Esophagus squamous epithelium (tissue), 5 donors: ENCODE measurements at regions not wholly inside any gene's neighbourhood (a gene's known extent, or its start where the extent isn't known, plus 50 kb on each side); places are given as distances from the start of the nearest gene placed in this dataset.
"Not testable (repeated sequence)": the region's sequence is repeated elsewhere in the genome, so short reads cannot be mapped to it uniquely, and the experiment has no call there.

ENCODE experiments used
- DNase-seq: peaks from one replicate; lab custom pipeline; 2025; lab: John Stamatoyannopoulos, UW
- H3K27ac ChIP-seq, 4 donors: fragments of 200-600 bp; sonication (generic); one replicate each; pipeline ENCODE4 v1.5.1; 2016 to 2019; ENCODE audit warnings: mild to moderate bottlenecking in 1 of 4
- H3K27me3 ChIP-seq, 4 donors: fragments of 200-600 bp; sonication (generic); 1 replicate in 3 of 4; 2 replicates in 1 of 4; pipeline versions ENCODE4 v1.5.1 to v1.6.0; 2017 to 2021; ENCODE audit warnings: antibody characterized with exemption in 1 of 4
- H3K36me3 ChIP-seq, 3 donors: fragments of 200-600 bp; sonication (generic); one replicate each; pipeline ENCODE4 v1.5.1; 2016 to 2019
- H3K4me1 ChIP-seq, 3 donors: fragments of 200-600 bp; sonication (generic); one replicate each; pipeline ENCODE4 v1.5.1; 2017 to 2019
- H3K4me3 ChIP-seq, 4 donors: fragments of 200-600 bp; sonication (generic); 1 replicate in 3 of 4; 2 replicates in 1 of 4; pipeline ENCODE4 v1.5.1; 2016 to 2019; ENCODE audit warnings: mild to moderate bottlenecking in 2 of 4, moderate library complexity in 1 of 4
- H3K9me3 ChIP-seq, 3 donors: fragments of 200-600 bp; sonication (generic); one replicate each; pipeline ENCODE4 v1.5.1; 2016 to 2019
- POLR2A ChIP-seq, 4 donors: fragments of 450-650 bp; IDR thresholded peaks; one replicate each; pipeline ENCODE4 v1.6.1; 2017; ENCODE audit warnings: antibody characterized with exemption in 4 of 4, mild to moderate bottlenecking in 4 of 4, moderate library complexity in 3 of 4
- WGBS, 2 donors: methylation state at CpG; one replicate each; pipeline ENCODE4 v1.1.5; 2018; 5-methylcytosine and 5-hydroxymethylcytosine counted together
- intact Hi-C: fragments of 100-400 bp; cut with DNase I; formaldehyde crosslinking; loops from one replicate; pipeline ENCODE4 v1.15.0; 2022
- TF ChIP-seq, protein P1 (sequence below), 6 experiments: fragments of 450-650 bp in 4 of 6; fragments of 200-600 bp in 2 of 6; sonication (generic) in 2 of 6; IDR thresholded peaks; one replicate each; pipeline ENCODE4 v1.5.1; 2016 to 2019; ENCODE audit warnings: antibody characterized with exemption in 6 of 6, mild to moderate bottlenecking in 4 of 6, moderate library complexity in 4 of 6
- donor health status: DM: yes; HTN: yes; CAD: no.

DNA sequence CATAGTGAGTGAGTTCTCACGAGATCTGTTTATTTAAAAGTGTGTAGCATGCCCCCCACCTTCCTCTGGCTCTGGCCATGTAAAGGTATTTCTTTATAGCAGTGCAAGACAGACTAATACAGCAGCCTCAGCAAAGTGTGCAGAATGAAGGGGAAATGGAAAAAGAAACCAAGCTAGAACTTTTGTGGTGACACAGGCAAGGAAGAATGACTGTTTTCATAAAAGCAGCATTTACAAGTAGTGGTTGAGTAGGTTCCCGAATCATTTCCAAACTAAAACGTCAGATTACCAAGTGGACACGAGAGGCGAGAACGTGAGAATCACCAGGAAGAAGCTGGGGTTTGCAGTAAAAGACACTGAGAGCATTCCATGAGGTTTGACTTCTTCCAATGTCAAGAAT, 100.2 kb upstream of the AKAP13 start:
- Histone ChIP-seq H3K4me3 (no peak overlapping the region), H3K27ac (no peak overlapping the region), H3K9me3 (no peaks in the 10 kb centered on the region), H3K36me3 (no peaks in the 10 kb centered on the region), H3K27me3 (no peaks in the 10 kb centered on the region), H3K4me1 (peaks cover 0 to 9% (median 0%) of the 10 kb centered on the region in 3 donors)
- TF ChIP-seq, protein P1, sequence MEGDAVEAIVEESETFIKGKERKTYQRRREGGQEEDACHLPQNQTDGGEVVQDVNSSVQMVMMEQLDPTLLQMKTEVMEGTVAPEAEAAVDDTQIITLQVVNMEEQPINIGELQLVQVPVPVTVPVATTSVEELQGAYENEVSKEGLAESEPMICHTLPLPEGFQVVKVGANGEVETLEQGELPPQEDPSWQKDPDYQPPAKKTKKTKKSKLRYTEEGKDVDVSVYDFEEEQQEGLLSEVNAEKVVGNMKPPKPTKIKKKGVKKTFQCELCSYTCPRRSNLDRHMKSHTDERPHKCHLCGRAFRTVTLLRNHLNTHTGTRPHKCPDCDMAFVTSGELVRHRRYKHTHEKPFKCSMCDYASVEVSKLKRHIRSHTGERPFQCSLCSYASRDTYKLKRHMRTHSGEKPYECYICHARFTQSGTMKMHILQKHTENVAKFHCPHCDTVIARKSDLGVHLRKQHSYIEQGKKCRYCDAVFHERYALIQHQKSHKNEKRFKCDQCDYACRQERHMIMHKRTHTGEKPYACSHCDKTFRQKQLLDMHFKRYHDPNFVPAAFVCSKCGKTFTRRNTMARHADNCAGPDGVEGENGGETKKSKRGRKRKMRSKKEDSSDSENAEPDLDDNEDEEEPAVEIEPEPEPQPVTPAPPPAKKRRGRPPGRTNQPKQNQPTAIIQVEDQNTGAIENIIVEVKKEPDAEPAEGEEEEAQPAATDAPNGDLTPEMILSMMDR (IDR thresholded peaks at IDR 0.05) = no peak
- TF ChIP-seq POLR2A (IDR thresholded peaks at IDR 0.05) = no peak
- no peak for DNase-seq
- intact Hi-C loops = no loop called here
- WGBS, 2 donors = 48 to 82% methylated on average over 6 of the region's 6 CpGs

DNA sequence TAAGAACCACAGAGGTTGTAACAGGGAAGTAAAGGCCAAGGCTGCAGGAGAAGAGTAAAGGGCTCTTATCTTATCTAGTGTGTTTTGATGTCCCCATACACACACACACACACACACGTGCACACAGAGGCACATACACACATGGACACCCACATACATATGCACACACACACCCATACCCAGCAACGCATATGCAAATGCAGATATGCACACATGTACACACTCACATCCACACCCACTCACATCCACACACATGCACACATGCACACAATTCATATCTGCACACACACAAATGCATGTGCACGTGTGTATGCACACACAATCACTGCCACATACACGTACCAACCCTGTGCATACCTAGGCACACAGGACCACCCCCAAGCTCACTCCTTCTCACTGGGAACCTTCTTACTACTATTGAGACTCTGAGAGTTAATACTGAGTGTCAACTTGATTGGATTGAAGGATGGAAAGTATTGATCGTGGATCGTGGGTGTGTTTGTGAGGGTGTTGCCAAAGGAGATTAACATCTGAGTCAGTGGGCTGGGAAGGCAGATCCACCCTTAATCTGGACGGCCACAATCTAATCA, 99.0 kb upstream of the AKAP13 start:
- Histone ChIP-seq H3K4me3 (no peak overlapping the region), H3K27ac (no peak overlapping the region), H3K36me3 (no peaks in the 10 kb centered on the region), H3K9me3 (no peaks in the 10 kb centered on the region), H3K4me1 (peaks cover 0 to 7% (median 0%) of the 10 kb centered on the region in 3 donors), H3K27me3 (no peaks in the 10 kb centered on the region)
- no peak for TF ChIP-seq POLR2A (IDR thresholded peaks at IDR 0.05)
- TF ChIP-seq, protein P1 (IDR thresholded peaks at IDR 0.05) = no peak
- 68 to 79% methylated on average over 7 of the region's 7 CpGs for WGBS, 2 donors
- no peak for DNase-seq
- intact Hi-C loops = no loop called here

DNA sequence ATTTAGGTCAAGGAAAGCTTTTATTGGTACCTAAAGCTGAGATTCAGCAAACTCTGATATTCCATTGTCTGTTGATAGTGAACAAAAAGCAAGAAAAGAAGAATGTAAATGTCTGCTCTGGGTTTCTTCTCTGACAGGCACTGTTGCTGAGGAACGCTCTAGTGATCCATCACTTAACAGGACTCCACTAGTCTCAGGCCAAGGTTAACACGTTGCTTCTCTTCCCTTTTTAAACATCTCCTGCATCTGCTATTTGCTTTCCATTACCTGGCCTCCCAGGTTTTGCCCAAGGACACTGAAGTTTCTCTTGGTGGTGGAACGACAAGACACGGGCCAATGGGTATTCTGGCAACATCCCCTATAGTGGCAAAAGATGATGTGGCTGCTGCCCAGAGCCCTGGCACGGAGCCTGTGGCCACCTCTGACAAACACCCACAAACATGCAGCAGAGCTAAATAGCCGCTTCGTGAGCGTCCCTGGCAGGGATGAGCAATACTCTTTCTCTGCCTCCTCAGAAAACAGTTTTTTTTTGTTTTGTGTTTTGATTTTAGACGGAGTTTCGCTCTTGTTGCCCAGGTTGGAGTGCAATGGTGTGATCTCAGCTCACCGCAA, 97.8 kb upstream of the AKAP13 start:
- Histone ChIP-seq H3K27me3 (peaks cover 0 to 2% (median 0%) of the 10 kb centered on the region in 4 donors), H3K27ac (no peak overlapping the region), H3K4me1 (no peaks in the 10 kb centered on the region), H3K4me3 (no peak overlapping the region), H3K36me3 (no peaks in the 10 kb centered on the region), H3K9me3 (no peaks in the 10 kb centered on the region)
- no peak for DNase-seq
- intact Hi-C loops = no loop called here
- 73% methylated on average over 9 to 11 of the region's 11 CpGs for WGBS, 2 donors
- no peak for TF ChIP-seq POLR2A (IDR thresholded peaks at IDR 0.05)
- TF ChIP-seq, protein P1 (IDR thresholded peaks at IDR 0.05) = no peak

DNA sequence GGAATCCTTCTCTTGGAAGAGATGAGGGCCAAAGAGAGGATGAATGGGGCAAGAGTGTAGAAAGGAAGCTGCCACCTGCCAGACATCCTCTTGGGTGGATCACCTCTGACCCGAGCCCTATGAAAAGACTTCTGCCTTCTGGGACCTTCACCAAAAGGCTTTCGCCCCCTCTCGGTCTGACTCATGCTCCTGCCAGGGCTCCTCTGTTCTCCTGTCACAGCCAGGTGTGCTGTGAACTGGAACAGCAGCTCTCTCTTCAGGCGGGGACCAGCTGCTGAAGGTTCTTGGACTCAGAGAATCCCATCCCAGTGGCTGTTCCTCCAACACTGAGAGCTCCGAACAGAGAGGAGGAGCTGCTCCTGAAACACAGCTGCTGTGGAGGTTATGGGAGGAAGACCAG, 96.6 kb upstream of the AKAP13 start:
- DNase-seq, H3K27me3 ChIP-seq, H3K27ac ChIP-seq, H3K4me1 ChIP-seq, H3K9me3 ChIP-seq, H3K4me3 ChIP-seq, H3K36me3 ChIP-seq, intact Hi-C loops: not testable (repeated sequence)
- WGBS, 2 donors = 0 to 39% methylated on average over 1 to 3 of the region's 5 CpGs

DNA sequence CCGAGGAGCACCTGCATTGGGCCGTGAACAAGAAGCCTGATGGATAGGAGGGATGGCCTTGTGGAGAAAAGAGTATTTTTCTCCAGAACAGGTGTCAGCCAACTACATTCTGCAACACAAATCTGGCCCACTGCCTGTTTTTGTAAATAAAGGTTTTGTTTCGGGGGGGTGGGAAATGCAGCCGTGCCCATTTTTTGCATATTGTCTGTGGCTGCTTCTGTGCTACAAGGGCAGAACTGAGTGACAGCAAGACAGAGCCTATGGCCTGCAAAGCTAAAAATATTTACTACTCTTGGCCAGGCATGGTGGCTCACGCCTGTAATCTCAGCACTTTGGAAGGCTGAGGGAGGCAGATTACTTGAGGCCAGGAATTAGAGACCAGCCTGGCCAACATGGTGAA, 95.9 kb upstream of the AKAP13 start:
- 77 to 84% methylated on average over 5 of the region's 5 CpGs for WGBS, 2 donors
- peaks cover 0 to 4% (median 0%) of the 10 kb centered on the region in 4 donors for H3K27me3 ChIP-seq
- H3K9me3 ChIP-seq = no peaks in the 10 kb centered on the region
- H3K4me3 ChIP-seq = no peak overlapping the region
- peaks cover 0 to 2% (median 0%) of the 10 kb centered on the region in 3 donors for H3K4me1 ChIP-seq
- H3K36me3 ChIP-seq = no peaks in the 10 kb centered on the region
- no peak overlapping the region for H3K27ac ChIP-seq
- intact Hi-C loops = no loop called here
- no peak for DNase-seq
- TF ChIP-seq, protein P1 (IDR thresholded peaks at IDR 0.05) = no peak
- TF ChIP-seq POLR2A (IDR thresholded peaks at IDR 0.05) = no peak
